HG02759 (cell line): ENCODE measurements at regions not wholly inside any gene's neighbourhood (a gene's known extent, or its start where the extent isn't known, plus 50 kb on each side); places are given as distances from the start of the nearest gene placed in this dataset.

Source experiments
- ATAC-seq: cut with Tn5 transposase; IDR thresholded peaks from one replicate; pipeline ENCODE4 v1.9.1; 2021; ENCODE audit warnings: mild to moderate bottlenecking, moderate library complexity; ENCODE audit not compliant: unreplicated experiment

DNA sequence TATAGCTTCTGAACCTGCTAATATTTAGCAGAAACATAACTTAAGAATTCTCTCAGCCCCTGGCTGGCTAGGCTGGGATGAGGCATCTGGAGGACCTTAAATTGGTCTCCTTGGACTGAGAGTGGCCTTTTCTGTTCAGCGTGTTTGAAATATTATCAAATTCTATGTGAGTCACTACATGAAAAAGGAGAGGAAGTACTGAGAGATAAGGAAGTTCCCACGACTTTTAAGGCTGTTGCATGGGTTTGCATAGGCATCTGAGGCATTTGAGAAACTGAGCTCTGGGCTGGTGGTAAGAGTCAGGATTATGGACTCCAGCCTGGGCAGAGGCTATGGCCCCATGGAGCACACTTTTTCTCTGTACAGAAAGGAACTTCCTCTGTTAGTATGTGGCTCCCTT is 816.2 kb upstream of the GRAMD2B start:
- ATAC-seq = no peak

DNA sequence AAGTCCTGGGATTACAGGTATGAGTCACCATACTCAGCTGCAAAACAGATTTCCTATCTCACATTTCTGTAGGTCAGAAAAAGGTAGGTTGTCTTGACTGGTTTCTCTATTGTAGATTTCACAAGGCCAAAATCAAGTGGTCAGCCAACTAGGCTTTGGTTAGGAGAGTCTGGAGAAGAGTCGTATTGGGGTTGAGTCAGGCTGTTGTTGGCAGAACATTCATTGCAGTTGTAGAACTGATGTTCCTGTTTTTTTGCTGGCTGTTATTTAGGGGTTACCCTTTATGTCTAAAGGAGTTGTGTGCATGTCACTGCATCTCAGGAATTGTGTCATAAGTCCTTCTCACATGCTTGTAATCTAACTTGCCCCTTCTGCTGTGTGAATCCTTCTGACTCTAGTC is 814.2 kb upstream of the GRAMD2B start:
- no peak for ATAC-seq

GRCh38 chr5:125610892-125611291 is 812.3 kb upstream of the GRAMD2B start:
- ATAC-seq = no peak

DNA sequence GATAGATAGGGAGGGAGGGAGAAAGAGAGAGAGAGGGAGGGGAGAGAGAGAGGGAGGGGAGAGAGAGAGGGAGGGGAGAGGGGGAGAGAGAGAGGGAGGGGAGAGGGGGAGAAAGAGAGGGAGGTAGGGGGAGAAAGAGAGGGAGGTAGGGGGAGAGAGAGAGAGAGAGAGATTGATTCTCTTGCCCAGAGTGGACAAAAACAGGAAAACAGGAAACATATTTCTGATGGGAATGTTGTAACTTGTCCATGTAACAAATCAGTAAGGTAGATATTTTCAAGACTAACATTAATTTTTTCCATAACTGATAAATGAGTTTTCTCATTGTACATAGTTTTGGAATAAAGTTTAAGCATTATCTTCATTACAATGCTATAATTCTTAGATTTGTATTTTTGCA is 811.7 kb upstream of the GRAMD2B start:
- ATAC-seq = no peak

DNA sequence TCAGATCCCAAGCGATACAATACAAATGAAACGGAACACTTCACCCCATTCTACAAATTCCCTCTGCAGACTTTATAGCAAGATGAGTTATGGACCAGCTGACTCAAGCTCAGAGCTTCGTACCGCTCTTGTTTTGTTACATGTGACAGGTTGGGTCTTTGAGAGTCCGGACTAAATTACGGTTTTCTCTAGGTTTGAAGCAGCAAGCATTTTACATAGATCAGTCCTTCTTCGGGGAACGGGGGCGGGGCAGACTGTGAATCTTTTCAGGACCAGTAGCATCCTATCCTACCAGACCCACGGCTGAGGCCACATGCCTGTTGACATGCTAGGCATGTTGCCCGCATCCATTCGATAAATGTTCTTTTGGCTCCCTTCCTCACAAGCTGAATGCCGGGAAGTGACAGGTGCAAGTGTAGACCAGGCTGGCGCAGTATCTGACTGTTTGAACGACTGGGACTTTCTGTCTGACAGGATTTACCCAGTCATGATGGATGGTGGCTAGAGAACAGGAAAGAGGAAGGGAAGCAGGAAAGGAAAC is 811.0 kb upstream of the GRAMD2B start:
- no peak for ATAC-seq

DNA sequence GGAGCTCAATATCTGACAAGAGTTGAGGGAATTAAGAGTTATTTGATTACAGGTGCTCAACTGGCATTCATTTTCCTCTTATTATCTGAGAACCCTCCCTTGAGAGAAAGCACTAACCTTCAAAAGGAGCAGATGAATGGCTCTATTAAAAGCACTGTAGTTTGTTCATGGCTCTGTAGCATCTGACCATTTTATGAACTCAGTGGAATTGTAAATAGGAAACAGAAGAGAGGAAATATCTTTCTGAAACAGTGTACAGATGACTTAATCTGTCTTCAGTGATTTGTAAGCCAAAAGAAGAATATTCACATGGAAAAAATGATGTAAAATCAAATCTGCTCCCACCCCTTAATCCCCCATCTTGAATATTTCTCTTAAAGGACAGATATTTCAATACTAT is 810.4 kb upstream of the GRAMD2B start:
- ATAC-seq = no peak

GRCh38 chr5:125630237-125630636 is 793.0 kb upstream of the GRAMD2B start:
- no peak for ATAC-seq

DNA sequence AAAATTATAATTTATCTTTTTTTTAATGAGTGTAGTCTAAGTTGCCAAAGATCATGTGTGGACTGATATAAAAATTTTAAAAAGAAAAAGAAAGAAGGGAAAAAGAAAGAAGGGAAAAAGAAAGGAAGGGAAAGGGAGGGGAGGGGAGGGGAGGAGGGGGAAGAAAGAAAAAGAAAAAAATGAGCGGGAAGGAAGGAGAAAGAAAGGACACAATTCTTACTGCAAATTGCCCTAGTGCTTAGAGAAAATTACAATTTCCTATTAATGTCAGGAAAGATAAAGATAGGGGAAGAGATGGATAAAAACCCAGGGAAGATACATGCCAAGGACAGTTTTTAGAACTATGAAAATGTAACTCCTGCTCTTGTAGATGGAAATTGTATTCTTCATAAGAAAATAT is 789.7 kb upstream of the GRAMD2B start:
- ATAC-seq = no peak

GRCh38 chr5:125634216-125634835 is 788.9 kb upstream of the GRAMD2B start:
- no peak for ATAC-seq

GRCh38 chr5:125639858-125640257 is 783.4 kb upstream of the GRAMD2B start:
- no peak for ATAC-seq

DNA sequence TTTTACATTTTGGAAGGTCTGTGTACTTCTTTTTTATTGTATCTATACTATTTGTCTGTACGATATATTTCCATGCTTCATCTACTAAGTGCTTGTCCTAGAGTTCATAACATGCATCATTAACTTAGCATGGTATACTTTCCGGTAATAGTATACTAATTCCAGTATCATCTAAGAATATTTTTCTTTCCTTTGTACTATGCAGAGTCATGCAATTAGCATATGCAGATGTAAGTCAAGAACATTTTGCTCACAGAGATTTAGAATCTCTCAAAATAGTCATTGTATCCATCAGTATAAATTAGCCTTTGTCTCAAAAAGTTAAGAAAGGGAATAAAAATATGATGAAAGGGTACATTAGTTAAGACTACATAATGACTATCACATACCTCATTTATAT is 770.4 kb upstream of the GRAMD2B start:
- ATAC-seq = no peak

GRCh38 chr5:125654392-125654791 is 768.8 kb upstream of the GRAMD2B start:
- no peak for ATAC-seq

DNA sequence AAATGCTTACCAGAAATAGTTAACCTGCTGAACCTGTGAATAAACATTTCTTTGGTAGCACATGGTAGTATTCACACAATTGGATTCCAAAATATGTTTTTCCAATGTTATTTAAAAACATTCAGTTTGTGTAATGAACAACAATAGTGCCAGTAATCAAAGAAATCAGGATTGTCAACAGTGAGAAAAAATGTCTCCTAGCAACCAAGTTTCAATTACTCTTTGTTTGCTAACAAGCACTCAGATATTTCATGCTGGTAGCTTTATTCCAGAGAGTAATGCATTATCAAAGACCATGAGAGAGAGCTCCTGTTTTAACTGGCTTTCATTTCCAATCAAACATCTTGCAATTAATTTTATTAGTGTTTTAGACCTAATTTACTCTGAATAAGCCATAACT is 768.1 kb upstream of the GRAMD2B start:
- no peak for ATAC-seq

GRCh38 chr5:125657936-125658335 is 765.3 kb upstream of the GRAMD2B start:
- ATAC-seq = no peak

DNA sequence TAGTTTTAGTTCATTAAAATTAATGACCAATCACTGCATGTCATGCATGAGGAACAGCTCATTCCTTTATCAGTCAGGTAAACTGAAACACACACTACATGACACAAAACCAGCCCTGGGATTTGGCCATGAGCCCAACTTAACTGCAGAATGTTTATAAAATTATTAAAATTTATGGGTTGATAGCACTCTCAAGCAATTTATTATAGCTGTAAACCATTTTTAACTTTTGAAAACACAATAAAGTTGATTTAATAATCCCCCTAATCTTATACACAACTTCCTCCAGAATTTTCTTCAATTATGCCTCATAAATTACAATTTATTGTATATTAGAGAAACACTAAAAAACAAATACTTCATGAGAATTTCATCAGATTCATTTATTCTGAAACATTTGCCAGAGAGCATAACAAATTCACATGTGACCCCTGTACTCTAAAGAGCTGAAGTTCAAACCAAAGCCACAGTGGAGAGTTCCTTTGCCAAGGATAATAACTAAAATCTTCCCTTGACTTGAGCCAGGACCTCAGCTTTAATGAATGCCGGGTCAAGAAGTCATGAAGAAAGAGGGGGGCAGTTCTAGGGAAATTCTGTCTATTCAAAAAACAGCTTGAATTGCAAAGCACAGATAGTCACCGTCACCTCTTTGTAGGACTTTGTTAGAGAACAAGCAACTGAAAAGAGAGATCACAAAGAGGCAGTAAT is 763.7 kb upstream of the GRAMD2B start:
- no peak for ATAC-seq

DNA sequence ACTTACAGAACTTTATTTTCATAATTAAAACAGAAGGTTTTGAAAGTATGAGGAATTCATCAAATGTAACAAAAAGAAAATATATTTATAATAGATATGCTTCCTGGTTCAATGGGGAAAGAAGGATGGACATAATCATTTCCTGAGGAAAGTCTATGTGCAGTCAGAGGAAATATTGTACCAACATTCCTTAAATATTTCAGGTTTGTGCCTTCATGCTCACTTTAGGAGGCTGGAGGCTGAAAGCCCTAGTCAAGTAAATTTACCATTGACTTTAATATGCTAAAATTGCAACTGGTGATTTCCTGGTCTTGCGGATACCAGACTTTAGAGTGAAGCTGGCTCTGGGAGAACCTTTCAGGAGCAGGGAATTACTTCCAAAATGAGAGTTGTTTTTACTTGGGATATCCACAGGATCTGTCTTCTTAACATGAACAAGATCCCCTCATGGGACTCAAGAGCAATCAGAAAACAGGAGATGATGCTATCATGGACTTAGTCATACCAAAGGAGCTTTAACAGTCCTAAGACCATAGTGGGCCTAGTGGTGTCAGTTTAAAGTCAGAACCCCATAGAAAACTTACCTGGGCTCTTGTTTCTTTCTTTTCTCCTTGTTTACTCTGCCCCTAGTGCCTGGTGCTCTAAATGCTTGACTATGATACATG is 762.8 kb upstream of the GRAMD2B start:
- no peak for ATAC-seq

GRCh38 chr5:125661584-125661983 is 761.6 kb upstream of the GRAMD2B start:
- no peak for ATAC-seq

GRCh38 chr5:125668884-125669283 is 754.3 kb upstream of the GRAMD2B start:
- ATAC-seq = no peak

DNA sequence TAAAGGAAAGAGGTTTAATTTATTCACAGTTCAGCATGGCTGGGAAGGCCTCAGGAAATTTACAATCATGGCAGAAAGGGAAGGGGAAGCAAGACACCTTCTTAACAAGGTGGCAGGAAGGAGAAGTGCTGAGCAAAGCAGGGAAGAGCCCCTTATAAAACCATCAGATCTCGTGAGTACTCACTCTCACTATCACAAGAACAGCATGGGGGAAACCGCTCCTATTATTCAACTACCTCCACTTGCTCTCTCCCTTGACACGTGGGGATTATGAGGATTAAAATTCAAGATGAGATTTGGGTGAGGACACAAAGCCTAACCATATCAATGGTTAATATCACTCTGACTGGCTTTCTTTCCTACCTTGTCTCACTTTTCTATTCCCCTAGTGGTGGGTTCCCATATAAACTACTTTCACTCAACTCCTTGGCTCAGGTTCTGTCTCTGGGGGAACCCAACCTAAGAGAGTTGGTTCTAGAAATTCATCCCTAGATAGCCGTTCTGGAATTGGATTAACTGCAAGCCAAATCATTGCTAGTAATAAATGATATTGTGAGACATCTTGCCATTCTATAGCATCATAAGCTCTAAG is 749.8 kb upstream of the GRAMD2B start:
- no peak for ATAC-seq

DNA sequence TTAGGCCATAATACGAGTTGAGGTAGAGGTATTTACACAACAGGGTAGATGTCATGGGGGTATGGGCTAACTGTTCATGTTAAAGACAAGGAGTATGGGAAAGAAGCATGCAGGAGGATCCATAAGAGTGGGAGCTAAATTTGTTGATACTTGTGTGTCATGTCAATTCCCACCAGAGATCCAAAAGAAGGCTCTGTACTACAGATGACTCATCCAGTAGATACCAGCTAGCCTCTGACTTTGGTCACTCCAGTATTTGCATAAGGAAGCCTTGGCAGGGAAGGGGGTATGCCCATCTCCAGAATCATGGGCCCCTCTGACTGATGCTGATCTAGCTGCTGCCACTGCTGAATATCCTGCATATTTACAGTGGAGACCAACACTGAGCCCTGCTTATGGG is 743.7 kb upstream of the GRAMD2B start:
- ATAC-seq = no peak

DNA sequence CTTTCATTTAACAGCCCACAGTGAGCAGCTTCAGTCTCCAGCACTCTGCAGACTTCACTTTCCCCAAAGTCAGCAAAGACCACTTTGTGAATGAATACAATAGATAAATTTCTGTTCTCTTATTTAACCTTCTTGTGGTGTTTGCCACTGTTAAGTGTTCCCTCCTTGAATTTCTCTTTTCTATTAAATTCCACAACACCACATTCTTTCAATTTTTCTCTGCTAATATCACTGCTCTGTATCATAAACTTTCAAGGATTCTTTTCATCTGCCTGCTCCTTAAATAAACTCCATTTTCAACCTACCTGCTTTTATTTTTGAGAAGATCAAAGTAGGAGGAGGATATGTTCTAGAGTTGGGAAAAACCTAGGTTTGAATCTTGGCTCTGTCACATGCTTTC is 739.5 kb upstream of the GRAMD2B start:
- no peak for ATAC-seq

- ATAC-seq = no peak
Observed at GRCh38 chr5:125685771-125686170, 737.4 kb upstream of the GRAMD2B start.
